ENCODE measurements at regions not wholly inside any gene's neighbourhood (a gene's known extent, or its start where the extent isn't known, plus 50 kb on each side); places are given as distances from the start of the nearest gene placed in this dataset.
"Not testable (repeated sequence)": the region's sequence is repeated elsewhere in the genome, so short reads cannot be mapped to it uniquely, and the experiment has no call there.

- no peak for DNase-seq
These were observed 68.0 kb downstream of the CBLN4 start for GRCh38 chr20:55937283-55937682.

GRCh38 chr20:55936209-55936595 is 69.1 kb downstream of the CBLN4 start:
- no peak for DNase-seq

GRCh38 chr20:55935448-55936208 is 69.7 kb downstream of the CBLN4 start:
- no peak for DNase-seq

- no peak for DNase-seq
These were observed 71.2 kb downstream of the CBLN4 start for GRCh38 chr20:55934146-55934545.

GRCh38 chr20:55930876-55931275 is 74.4 kb downstream of the CBLN4 start:
- DNase-seq = not testable (repeated sequence)

- DNase-seq = no peak
These were observed 77.1 kb downstream of the CBLN4 start for GRCh38 chr20:55928266-55928665.

- DNase-seq = no peak
These were observed 85.4 kb downstream of the CBLN4 start for GRCh38 chr20:55919956-55920355.

- DNase-seq = no peak
These were observed 86.0 kb downstream of the CBLN4 start for GRCh38 chr20:55919319-55919718.

GRCh38 chr20:55918471-55918870 is 86.8 kb downstream of the CBLN4 start:
- DNase-seq = no peak

GRCh38 chr20:55893031-55893430 is 112.3 kb downstream of the CBLN4 start:
- no peak for DNase-seq

- DNase-seq = no peak
These were observed 116.6 kb downstream of the CBLN4 start for GRCh38 chr20:55888685-55889084.

- DNase-seq = no peak
These were observed 122.4 kb downstream of the CBLN4 start for GRCh38 chr20:55882910-55883309.

- no peak for DNase-seq
These were observed 123.0 kb downstream of the CBLN4 start for GRCh38 chr20:55882286-55882685.

- no peak for DNase-seq
These were observed 124.1 kb downstream of the CBLN4 start for GRCh38 chr20:55881204-55881603.

GRCh38 chr20:55880361-55880760 is 125.0 kb downstream of the CBLN4 start:
- no peak for DNase-seq

- no peak for DNase-seq
These were observed 150.3 kb downstream of the CBLN4 start for GRCh38 chr20:55855052-55855451.

GRCh38 chr20:55830121-55830827 is 175.0 kb downstream of the CBLN4 start:
- peak; percentile 17 for DNase-seq

- DNase-seq = no peak
These were observed 200.2 kb downstream of the CBLN4 start for GRCh38 chr20:55805138-55805537.

GRCh38 chr20:55800552-55801245 is 204.6 kb downstream of the CBLN4 start:
- DNase-seq = no peak

GRCh38 chr20:55793986-55794385 is 211.3 kb downstream of the CBLN4 start:
- no peak for DNase-seq

- DNase-seq = no peak
These were observed 213.3 kb downstream of the CBLN4 start for GRCh38 chr20:55792049-55792448.

GRCh38 chr20:55790178-55790577 is 215.1 kb downstream of the CBLN4 start:
- DNase-seq = no peak

- no peak for DNase-seq
These were observed 221.3 kb downstream of the CBLN4 start for GRCh38 chr20:55784036-55784435.

- no peak for DNase-seq
These were observed 221.9 kb downstream of the CBLN4 start for GRCh38 chr20:55783381-55783780.

Data from NCI-H187 treated with DMSO at 0.1 percent for 48 hours (cell line).